ENCODE measurements at regions not wholly inside any gene's neighbourhood (a gene's known extent, or its start where the extent isn't known, plus 50 kb on each side); places are given as distances from the start of the nearest gene placed in this dataset.
"Not testable (repeated sequence)": the region's sequence is repeated elsewhere in the genome, so short reads cannot be mapped to it uniquely, and the experiment has no call there.

GRCh38 chr3:75394102-75394501 lies 270.0 kb upstream of the FRG2C start:
- not testable (repeated sequence) for DNase-seq (ENCODE audit: low read depth, low spot score)

- not testable (repeated sequence) for DNase-seq (ENCODE audit: low read depth, low spot score)
These were observed 269.4 kb upstream of the FRG2C start for GRCh38 chr3:75394562-75395360.

- no peak for DNase-seq (ENCODE audit: low read depth, low spot score)
These were observed 268.4 kb upstream of the FRG2C start for GRCh38 chr3:75395580-75396315.

- DNase-seq (ENCODE audit: low read depth, low spot score), result no peak
These were observed 267.8 kb upstream of the FRG2C start for GRCh38 chr3:75396316-75396802.

- DNase-seq (ENCODE audit: low read depth, low spot score), result not testable (repeated sequence)
These were observed 266.6 kb upstream of the FRG2C start for GRCh38 chr3:75397486-75397885.

- not testable (repeated sequence) for DNase-seq (ENCODE audit: low read depth, low spot score)
These were observed 241.8 kb upstream of the FRG2C start for GRCh38 chr3:75422101-75422945.

GRCh38 chr3:75425379-75425778 lies 238.7 kb upstream of the FRG2C start:
- not testable (repeated sequence) for DNase-seq (ENCODE audit: low read depth, low spot score)

- not testable (repeated sequence) for DNase-seq (ENCODE audit: low read depth, low spot score)
These were observed 236.6 kb upstream of the FRG2C start for GRCh38 chr3:75427486-75427885.

GRCh38 chr3:75427906-75428305 lies 236.2 kb upstream of the FRG2C start:
- DNase-seq (ENCODE audit: low read depth, low spot score), result not testable (repeated sequence)

GRCh38 chr3:75429561-75430220 lies 234.4 kb upstream of the FRG2C start:
- peak; percentile 32 for DNase-seq (ENCODE audit: low read depth, low spot score)

- not testable (repeated sequence) for DNase-seq (ENCODE audit: low read depth, low spot score)
These were observed 233.7 kb upstream of the FRG2C start for GRCh38 chr3:75430406-75430805.

GRCh38 chr3:75431120-75431519 lies 233.0 kb upstream of the FRG2C start:
- DNase-seq (ENCODE audit: low read depth, low spot score), result not testable (repeated sequence)

- not testable (repeated sequence) for DNase-seq (ENCODE audit: low read depth, low spot score)
These were observed 231.7 kb upstream of the FRG2C start for GRCh38 chr3:75432466-75432865.

GRCh38 chr3:75432885-75433284 lies 231.2 kb upstream of the FRG2C start:
- peak; percentile 86 for DNase-seq (ENCODE audit: low read depth, low spot score)

GRCh38 chr3:75433295-75433694 lies 230.8 kb upstream of the FRG2C start:
- not testable (repeated sequence) for DNase-seq (ENCODE audit: low read depth, low spot score)

GRCh38 chr3:75434276-75434912 lies 229.7 kb upstream of the FRG2C start:
- DNase-seq (ENCODE audit: low read depth, low spot score), result not testable (repeated sequence)

- peak; percentile 97 for DNase-seq (ENCODE audit: low read depth, low spot score)
These were observed 229.0 kb upstream of the FRG2C start for GRCh38 chr3:75434913-75435793.

GRCh38 chr3:75435794-75436400 lies 228.2 kb upstream of the FRG2C start:
- not testable (repeated sequence) for DNase-seq (ENCODE audit: low read depth, low spot score)

GRCh38 chr3:75440986-75441385 lies 223.1 kb upstream of the FRG2C start:
- DNase-seq (ENCODE audit: low read depth, low spot score), result not testable (repeated sequence)

Data from brain pericyte (primary cell).